HFFc6 (cell line): ENCODE measurements at regions not wholly inside any gene's neighbourhood (a gene's known extent, or its start where the extent isn't known, plus 50 kb on each side); places are given as distances from the start of the nearest gene placed in this dataset.

ENCODE experiments used
- DNase-seq: peaks from one replicate; pipeline ENCODE4 v3.0.0-alpha.2; 2018
- H3K27ac Mint-ChIP-seq: 2 replicates; pipeline ENCODE4 v1.8.0; 2020; ENCODE audit warnings: mild to moderate bottlenecking, mixed read lengths
- H3K27me3 Mint-ChIP-seq: 2 replicates; pipeline ENCODE4 v1.8.0; 2021; ENCODE audit warnings: mild to moderate bottlenecking, moderate library complexity, mixed read lengths; ENCODE audit not compliant: insufficient read depth
- H3K36me3 Mint-ChIP-seq: 2 replicates; pipeline ENCODE4 v1.8.0; 2021; ENCODE audit warnings: low read depth, mixed read lengths
- H3K4me1 Mint-ChIP-seq: 2 replicates; pipeline ENCODE4 v1.8.0; 2020; ENCODE audit warnings: low read depth, mixed read lengths
- H3K4me3 Mint-ChIP-seq: 2 replicates; pipeline ENCODE4 v1.8.0; 2020; ENCODE audit warnings: mild to moderate bottlenecking, moderate library complexity, mixed read lengths
- H3K9me3 Mint-ChIP-seq: 2 replicates; pipeline ENCODE4 v1.8.0; 2020; ENCODE audit warnings: mild to moderate bottlenecking, mixed read lengths
- CTCF ChIP-seq: fragments of 200-600 bp; sonication (generic); IDR thresholded peaks from 2 replicates; pipeline ENCODE4 v1.5.0; 2021; ENCODE audit warnings: antibody characterized with exemption, mild to moderate bottlenecking

GRCh38 chr16:55101026-55101425 is 170.4 kb downstream of the IRX5 start:
- Mint-ChIP-seq H3K4me1 (no peaks in the 10 kb centered on the region), H3K36me3 (no peaks in the 10 kb centered on the region), H3K27me3 (no peaks in the 10 kb centered on the region), H3K27ac (no peak overlapping the region), H3K4me3 (no peak overlapping the region), H3K9me3 (peaks cover 11% of the 10 kb centered on the region; the same call in 1 of the 2 replicates)
- no peak for TF ChIP-seq CTCF
- no peak for DNase-seq

GRCh38 chr16:55102077-55102476 is 171.4 kb downstream of the IRX5 start:
- Mint-ChIP-seq H3K36me3 (no peaks in the 10 kb centered on the region), H3K27ac (no peak overlapping the region), H3K27me3 (no peaks in the 10 kb centered on the region; the same call in 1 of the 2 replicates), H3K4me3 (no peak overlapping the region), H3K9me3 (peaks cover 21% of the 10 kb centered on the region; the same call in 1 of the 2 replicates), H3K4me1 (no peaks in the 10 kb centered on the region)
- DNase-seq = no peak
- no peak for TF ChIP-seq CTCF

GRCh38 chr16:55102531-55102930 is 171.9 kb downstream of the IRX5 start:
- Mint-ChIP-seq H3K27ac (no peak overlapping the region), H3K36me3 (no peaks in the 10 kb centered on the region), H3K4me3 (no peak overlapping the region), H3K27me3 (no peaks in the 10 kb centered on the region; the same call in 1 of the 2 replicates), H3K4me1 (no peaks in the 10 kb centered on the region), H3K9me3 (peaks cover 25% of the 10 kb centered on the region; the same call in 1 of the 2 replicates)
- TF ChIP-seq CTCF = no peak
- DNase-seq = no peak

- Mint-ChIP-seq H3K36me3 (no peaks in the 10 kb centered on the region), H3K27me3 (peaks cover 1% of the 10 kb centered on the region), H3K27ac (no peak overlapping the region), H3K4me3 (no peak overlapping the region), H3K4me1 (no peaks in the 10 kb centered on the region), H3K9me3 (peaks cover 30% of the 10 kb centered on the region)
- no peak for DNase-seq
- TF ChIP-seq CTCF = no peak
Observed at GRCh38 chr16:55107851-55108250, 177.2 kb downstream of the IRX5 start.

GRCh38 chr16:55113210-55113609 is 182.5 kb downstream of the IRX5 start:
- Mint-ChIP-seq H3K36me3 (no peaks in the 10 kb centered on the region), H3K4me3 (no peak overlapping the region), H3K27me3 (peaks cover 4% of the 10 kb centered on the region), H3K9me3 (peaks cover 13% of the 10 kb centered on the region), H3K27ac (no peak overlapping the region), H3K4me1 (no peaks in the 10 kb centered on the region; the same call in 1 of the 2 replicates)
- no peak for DNase-seq
- TF ChIP-seq CTCF = no peak

- no peaks in the 10 kb centered on the region; the same call in 1 of the 2 replicates for H3K4me1 Mint-ChIP-seq
- H3K36me3 Mint-ChIP-seq = no peaks in the 10 kb centered on the region
- no peak overlapping the region for H3K4me3 Mint-ChIP-seq
- DNase-seq = no peak
- no peak overlapping the region for H3K27ac Mint-ChIP-seq
- H3K27me3 Mint-ChIP-seq = peaks cover 4% of the 10 kb centered on the region
- TF ChIP-seq CTCF = no peak
- peaks cover 17% of the 10 kb centered on the region for H3K9me3 Mint-ChIP-seq
Observed at GRCh38 chr16:55115506-55115905, 184.8 kb downstream of the IRX5 start.
